HG02973 (cell line): ENCODE measurements at regions not wholly inside any gene's neighbourhood (a gene's known extent, or its start where the extent isn't known, plus 50 kb on each side); places are given as distances from the start of the nearest gene placed in this dataset.
"Not testable (repeated sequence)": the region's sequence is repeated elsewhere in the genome, so short reads cannot be mapped to it uniquely, and the experiment has no call there.

Experiments used
- ATAC-seq: cut with Tn5 transposase; IDR thresholded peaks from one replicate; pipeline ENCODE4 v1.9.1; 2021; ENCODE audit warnings: moderate library complexity; ENCODE audit not compliant: unreplicated experiment

DNA sequence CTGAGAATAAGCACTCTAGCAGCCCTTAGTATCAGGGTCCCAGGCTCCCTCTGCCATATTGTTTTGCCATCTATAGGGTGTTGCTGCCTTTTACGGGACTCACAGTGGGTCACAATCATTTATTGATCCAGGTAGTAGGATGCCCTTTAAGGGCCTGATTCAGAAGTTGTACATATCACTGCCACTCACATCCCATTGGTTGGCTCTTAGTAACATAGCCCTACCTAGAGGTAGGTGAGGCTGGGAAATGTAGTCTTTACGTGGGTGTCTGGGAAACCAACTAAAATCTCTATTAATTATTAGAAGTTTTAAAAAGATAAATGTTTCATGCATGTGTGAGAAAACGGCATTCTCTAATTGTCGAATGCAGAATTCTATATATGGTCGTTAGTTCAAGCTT, 78.8 kb upstream of the ATP5PO start:
- no peak for ATAC-seq

DNA sequence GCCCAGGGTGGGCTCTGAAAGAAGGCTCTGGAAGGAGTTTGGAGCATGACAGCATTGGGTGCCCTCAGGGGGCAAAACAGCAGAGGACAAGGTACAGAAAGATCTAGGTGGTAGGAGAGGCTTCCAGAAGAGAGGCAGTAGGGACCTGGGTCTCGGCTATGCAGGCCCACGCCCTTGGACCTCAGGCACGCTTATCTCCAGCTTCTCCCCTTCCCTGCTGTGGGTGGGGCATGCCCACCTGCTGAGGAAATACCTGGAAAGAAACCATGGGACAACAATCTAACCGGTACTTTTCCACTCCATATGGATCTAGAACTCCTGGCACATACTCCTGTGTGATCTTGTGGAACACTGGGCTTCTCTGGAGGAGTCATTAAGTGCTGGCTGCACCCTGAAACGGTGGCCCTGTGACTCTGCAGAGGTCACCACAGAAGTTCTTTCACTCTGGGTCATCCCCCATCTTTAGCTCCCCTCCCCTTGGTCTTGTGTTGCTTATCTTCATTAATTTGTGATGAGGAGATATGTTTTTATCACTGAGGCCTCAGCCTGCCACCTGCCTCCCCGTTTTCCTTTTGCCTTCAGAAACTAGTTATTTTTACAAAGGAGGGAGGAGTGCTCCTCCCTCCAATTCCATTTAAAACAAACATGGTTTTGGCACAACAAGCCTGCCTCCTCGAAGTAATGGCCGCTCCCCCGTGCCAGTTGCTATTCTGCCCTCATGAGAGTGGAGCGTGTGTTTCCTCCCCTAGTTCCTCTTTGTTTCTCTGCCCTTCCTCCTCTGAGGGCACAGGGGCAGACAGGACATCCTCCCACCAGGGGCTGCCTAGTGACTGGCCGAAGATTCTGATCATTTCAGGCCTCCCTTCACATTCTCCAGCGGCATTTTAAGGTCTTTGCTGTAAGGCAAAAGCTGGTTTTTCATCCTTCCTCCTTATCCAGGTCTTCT, 78.0 kb upstream of the ATP5PO start:
- ATAC-seq, result no peak

DNA sequence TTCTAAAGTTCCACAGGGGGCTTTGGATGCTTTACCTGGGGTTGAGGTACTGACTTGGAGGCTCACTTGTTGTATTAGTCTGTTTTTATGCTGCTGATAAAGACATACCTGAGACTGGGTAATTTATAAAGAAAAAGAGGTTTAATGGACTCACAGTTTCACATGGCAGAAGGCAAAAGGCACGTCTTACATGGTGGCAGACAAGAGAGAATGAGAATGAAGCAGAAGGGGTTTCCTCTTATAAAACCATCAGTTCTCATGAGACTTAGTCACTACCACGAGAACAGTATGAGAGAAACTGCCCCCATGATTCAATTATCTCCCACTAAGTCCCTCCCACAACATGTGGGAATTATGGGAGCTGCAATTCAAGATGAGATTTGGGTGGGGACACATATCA, 76.8 kb upstream of the ATP5PO start:
- ATAC-seq, result not testable (repeated sequence)

DNA sequence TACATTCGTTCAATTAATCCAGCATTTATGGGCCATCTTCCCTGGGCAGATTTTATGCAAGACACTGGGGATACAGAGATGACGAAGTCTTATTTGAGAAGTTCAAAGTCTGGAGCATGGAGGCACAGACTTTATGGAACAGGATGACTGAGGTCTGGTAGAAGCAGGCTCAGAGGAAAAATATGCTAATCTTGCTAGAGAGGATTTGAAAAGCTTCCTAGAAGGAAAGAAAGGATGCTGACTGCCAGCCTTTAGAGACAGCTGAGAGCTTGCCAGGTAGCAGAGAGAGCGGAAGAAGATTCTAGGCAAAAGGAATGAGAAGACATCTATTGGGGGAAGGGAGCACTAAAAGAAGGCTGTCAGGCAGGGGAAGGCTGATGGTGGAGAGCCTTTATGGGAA, 75.5 kb upstream of the ATP5PO start:
- no peak for ATAC-seq

DNA sequence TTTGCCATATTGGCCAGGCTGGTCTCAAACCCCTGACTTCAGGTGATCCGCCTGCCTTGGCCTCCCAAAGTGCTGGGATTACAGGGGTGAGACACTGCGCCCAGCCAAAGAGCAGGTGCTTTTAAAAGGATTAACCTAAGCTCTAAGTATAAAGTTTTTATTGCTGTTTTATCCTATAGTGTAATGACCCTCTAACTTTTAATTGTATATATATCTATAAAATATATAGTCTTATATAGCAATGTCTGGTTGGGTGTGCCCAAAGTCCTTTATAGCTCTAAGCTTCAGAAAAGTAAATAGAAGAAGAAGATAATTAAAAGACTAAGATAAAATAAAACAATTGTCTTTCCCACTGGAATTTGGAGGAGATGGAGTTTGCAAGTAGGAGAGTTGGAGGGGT, 73.8 kb upstream of the ATP5PO start:
- no peak for ATAC-seq

DNA sequence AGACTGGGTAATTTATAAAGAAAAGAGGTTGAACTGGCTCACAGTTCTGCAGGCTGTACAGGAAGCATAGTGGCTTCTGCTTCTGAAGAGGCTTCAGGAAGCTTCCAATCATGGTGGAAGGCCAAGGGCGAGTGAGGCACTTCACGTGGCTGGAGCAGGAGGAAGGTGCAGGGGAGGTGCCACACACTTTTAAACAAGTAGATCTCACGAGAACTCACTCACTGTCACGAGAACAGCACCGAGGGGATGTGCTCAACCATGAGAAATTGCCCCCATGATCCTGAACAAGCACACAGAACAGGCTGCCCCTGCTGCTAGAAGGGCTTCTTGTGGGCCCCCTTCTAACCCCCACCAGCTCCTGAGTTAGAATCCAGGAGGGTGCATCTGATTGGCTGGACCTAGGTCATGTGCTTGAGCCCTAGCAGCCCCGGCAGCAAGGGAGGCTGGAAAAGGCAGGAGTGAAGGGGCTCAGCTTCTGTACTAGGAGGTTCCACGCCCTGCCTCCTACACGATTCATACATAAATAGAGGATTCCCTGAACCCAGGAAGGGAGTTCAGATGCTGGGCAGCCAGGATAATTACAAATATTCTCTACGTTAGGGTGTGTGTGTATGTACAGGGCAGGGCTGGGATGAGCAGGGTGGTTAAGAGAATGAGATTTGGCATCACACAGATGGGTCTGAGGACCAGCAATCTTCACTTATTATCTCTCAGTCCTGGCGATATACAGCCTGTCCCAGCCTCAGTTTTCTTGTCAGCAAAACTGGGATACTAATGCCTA, 72.8 kb upstream of the ATP5PO start:
- no peak for ATAC-seq

DNA sequence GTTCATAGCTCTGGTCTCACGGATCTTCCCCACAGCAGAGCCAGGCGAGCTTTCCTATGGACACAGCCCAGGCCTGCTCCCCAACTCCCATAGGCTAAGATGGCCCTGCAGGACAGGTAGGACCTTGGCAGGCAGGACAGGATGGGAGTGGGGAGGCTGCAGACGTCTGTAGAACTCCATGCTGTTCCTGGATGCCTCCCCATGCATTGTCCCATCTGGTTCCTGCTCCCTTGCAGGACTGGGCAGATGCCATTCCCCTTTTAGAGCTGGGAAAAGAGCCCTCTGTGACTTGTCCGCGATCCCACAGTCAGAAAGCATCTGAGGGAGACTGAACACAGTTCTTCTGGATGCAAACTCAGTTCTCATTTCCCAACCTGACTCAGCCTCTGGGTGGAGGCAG, 71.9 kb upstream of the ATP5PO start:
- ATAC-seq, result no peak

DNA sequence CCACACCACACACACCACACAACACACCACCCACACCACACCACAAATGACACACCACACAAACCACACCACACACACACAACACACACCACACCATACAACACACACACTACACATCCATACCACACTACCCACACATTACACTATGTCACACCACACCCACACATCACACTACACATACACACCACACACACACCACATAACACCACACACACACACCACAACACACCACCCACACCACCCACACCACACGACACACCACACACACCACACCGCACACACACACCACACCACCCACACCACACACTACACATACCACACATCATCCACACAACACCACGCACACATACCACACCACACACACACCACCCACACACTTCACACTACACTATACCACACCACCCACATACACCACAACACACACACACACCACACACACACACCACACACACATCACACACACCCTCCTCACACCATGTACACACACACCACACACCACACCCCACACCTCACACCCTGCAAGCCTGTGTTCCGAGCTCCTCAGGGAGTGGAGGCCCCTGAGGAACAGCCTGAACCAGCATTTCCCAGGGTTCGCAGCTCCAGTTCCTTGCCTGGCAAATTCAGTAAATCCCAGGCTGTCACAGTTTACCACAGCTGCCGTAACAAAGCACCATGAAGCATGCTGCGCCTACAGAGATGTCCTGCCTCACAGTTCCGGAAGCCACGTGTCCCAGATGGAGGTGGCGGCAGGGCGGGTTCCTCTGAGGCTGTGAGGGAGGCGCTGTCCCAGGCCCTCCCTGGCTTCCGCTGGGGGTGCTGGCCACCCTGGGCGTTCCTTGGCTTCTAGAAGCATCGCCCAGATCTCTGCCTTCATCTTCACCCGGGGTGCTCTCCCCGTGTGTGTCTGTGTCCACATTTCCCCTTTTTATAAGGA, 69.8 kb upstream of the ATP5PO start:
- ATAC-seq, result no peak

DNA sequence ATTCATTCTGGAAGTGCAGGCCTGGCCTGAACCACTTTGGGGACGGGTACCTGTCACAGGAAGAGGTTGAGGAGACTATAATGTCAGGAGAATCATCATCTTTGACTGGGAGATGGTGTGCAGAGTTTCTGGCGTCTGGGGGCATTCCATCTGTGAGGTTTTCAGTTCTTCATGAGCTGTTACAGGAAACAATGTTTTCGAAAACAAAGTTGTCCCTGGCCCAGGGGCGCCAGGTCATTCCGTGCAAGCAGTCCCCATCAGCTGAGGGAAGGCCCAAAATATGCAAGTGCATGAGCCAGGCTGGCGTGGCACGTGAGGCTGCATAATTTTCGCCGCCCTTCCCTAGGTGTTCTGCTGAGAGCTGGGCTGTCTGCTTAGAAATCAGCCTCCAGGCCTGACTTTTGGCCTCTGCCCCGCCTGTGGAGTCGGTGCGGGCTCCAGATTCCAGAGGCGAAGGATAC, 68.4 kb upstream of the ATP5PO start:
- ATAC-seq, result no peak

DNA sequence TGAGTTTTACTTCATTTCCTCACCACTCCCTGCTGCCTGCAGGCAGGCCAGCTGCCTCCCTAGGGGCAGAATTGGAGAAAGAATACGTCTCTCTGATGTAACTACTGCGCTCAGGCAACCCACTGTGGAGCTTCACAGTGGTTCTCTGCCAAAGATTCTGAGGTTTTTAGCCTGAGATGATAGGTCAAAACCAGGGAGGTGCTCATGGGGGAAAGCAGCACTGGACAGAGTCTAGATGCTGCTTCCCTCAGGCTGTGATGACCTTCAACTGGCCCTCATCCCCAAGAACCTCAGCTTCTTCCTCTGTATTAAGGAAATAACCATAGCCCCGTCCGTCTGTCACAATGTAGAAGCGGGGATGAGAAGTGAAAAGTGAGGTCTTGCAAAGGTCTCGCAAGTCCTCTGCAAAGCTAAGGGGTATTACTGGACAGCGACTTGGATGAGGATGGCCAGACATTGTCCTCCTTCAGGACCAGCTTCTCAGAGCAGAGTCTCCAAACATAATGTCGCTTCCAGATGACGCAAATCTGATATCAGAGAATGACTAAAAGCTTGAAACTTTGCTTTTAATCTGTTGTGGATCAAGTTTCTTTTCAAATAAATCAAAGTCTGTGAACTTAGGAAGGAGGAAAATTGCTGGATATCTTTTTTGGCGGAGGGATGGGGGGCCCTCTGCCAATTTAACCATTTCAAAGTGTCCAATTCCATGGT, 65.9 kb upstream of the ATP5PO start:
- no peak for ATAC-seq

DNA sequence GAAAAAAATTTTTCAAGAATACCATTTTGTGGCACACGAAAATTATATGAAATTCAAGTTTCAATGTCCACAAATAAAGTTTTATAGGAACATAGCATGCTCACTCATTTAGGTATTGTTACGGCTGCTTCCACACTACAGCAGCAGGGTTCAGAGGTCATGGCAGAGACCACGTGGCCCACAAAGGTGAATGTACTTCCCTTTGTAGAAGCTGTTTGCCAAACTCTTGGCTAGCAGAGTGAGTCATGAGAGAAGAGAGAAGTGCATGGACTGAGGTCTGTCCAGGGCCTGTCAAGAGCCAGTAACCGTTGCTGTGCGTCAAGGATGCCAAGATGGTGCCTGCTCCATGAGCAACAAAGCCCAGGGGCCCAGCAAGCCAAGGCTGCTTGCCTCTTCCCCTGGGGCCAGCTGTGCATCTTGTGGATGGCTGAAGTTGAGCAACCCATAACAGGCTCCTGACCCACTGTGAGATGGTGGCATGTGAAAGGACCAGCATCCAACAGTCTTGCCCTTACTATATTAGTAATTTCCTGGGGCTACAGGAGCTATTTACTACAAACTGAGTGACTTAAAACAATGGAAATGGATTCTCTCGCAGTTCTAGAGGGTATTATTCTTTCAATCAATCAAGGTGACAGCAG, 64.8 kb upstream of the ATP5PO start:
- no peak for ATAC-seq

DNA sequence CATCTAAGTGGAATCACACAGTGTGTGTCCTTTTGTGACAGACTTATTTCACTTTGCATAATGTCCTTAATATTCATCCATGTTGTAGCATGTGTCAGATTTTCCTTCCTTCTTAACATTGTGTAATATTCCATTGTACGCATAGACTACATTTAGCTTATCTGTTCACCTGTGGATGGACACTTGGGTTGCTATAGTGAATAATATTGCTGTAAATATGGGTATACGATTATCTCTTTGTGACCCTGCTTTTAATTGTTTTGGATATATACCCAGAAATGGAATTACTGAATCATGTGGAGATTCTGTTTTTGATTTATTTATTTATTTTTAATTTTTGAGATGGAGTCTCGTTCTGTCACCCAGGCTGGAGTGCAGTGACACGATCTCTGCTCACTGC, 63.0 kb upstream of the ATP5PO start:
- ATAC-seq, result no peak

DNA sequence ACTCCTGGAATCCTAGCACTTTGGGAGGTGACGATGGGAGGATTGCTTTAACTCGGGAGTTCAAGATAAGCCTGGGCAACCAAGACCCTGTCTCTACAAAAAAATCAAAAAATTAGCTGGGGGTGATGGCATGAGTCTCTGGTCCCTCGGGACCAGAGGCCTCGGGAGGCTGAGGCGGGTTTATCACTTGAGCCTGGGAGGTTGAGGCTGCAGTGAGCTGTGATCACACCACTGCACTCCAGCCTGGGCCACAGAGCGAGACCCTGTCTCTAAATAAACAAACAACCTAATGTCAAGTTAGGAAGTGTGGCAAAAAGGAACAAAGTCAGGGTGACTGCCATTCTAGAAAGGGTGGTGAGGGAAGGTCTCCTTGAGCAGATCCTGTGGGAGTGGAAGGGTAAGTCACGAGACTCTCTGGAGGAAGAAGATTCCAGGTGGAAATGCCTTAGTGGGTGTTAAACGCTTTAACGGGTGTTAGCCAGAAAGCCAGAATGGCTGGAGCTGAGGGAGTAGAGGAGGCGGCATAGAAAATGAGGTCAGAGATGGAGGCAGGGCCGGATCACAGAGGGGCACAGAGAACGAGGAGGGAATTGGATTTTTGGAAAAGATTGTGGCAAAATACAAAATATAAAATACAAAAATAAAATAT, 62.2 kb upstream of the ATP5PO start:
- no peak for ATAC-seq

DNA sequence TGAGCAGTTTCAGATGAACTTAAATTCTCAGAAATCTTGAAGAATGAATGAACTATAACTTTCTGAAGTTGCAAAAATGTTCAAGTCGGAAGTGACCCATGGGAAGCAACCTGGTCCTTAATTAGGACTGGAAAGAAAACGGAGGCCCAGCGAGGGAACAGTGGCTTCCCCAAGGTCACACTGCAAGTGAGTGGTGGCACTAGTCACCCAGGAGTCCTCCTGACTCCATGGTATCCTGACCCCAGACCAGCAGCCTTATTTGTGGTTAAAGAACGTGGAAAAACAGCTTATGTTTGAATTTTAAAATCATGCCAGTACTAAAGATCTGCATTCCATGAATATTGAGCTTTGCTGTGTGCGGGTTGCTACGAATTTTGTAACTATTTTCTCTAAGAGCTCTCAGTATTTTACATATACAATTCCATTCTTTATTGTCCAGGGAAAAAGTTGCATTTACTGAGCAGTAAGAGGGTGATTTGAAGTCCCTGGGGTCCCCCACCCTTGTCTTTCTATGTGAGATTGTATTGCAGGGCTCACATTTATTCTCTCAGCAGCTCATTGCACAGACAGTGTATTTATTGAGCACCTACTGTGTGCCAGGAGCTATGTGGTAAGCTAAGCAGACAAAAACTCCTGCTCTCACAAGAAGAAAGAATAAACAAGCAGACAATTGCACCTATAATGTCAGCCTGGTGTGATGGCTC, 61.6 kb upstream of the ATP5PO start:
- no peak for ATAC-seq

DNA sequence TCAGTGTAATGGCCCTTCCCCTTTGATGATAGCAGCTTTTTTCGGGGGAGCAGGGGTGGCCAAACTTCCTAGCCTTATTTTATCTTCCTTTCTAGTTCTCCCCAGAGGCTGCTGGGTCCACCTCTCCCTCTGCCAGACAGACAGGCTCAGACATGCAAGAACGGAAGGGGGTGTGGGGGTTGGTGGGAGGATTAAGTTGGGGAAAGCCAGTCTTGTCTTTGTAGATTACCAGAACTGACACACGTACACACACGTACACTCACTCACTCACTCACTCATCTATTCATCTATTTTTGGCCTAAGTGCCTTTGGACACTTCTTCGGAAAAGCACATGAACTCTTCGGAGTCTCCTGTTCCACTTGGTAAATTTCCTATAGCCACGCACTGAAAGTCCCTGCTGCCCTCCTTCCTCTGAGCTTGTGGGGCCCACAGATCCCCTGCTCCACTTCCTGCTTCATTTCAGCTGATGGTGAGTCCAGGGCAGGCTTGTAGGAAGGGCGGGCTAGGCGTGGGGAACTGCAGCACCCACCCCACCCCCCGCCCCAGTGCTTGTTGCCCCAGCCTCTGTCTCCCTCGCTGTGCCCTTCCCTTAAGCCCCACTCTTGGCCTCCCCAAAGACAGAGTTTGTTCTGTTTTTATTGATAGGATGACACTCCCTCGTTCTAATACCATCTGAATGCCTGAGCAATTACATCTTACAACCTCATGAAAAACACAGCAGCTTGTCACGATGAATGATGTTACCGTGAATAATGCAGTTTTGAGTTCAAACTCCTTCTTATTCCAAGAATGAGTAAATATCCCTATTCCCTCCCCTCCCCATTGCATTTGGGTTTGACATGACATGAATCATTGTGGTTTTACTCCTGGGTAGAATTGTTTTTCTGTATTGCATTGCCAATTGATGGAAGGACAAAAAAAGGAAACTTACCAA, 60.7 kb upstream of the ATP5PO start:
- ATAC-seq, result peak; percentile 35

DNA sequence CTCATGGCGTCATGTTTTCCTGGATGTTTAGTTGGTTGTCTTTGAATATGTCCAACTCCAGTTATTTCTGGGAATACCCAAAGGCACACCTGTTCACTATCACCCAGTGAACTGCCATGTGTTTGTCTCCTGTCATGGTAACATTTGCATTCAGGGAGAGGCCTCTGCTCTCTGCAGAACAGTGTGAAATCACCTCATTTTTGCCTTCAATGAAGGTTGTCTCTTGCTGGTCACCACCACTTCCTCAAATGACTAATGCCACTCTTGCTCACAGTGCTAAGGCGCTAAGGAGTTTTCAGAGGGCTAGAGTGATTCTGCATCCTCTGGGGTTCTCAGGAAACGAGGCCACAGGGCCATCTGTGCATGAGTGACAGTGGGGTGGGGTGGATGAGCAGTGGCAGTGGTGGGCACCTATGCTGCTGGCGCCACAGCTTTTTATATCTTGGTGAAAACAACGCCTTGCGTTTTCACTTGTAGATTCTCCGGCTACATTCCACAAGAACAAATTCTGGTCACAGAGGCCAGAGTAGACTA, 60.0 kb upstream of the ATP5PO start:
- peak; percentile 87 for ATAC-seq
